Endothelial cell of hepatic sinusoid (primary cell): ENCODE measurements at regions not wholly inside any gene's neighbourhood (a gene's known extent, or its start where the extent isn't known, plus 50 kb on each side); places are given as distances from the start of the nearest gene placed in this dataset.
"Not testable (repeated sequence)": the region's sequence is repeated elsewhere in the genome, so short reads cannot be mapped to it uniquely, and the experiment has no call there.

Experiments used
- in situ Hi-C: cut with HindIII; loops from 2 replicates; pipeline ENCODE4 v1.10.0; 2017; ENCODE audit warnings: low sequenced_read_pairs

GRCh38 chr4:117135634-117136354 lies 50.4 kb upstream of the TRAM1L1 start:
- in situ Hi-C loops: no loop called here

- in situ Hi-C loops: no loop called here
Observed at GRCh38 chr4:117137145-117137544, 51.8 kb upstream of the TRAM1L1 start.

GRCh38 chr4:117138732-117139131 lies 53.4 kb upstream of the TRAM1L1 start:
- in situ Hi-C loops: not testable (repeated sequence)

- in situ Hi-C loops: no loop called here
Observed at GRCh38 chr4:117154251-117154650, 68.9 kb upstream of the TRAM1L1 start.

- in situ Hi-C loops: no loop called here
Observed at GRCh38 chr4:117156806-117157205, 71.4 kb upstream of the TRAM1L1 start.

GRCh38 chr4:117157360-117157759 lies 72.0 kb upstream of the TRAM1L1 start:
- in situ Hi-C loops: no loop called here

- in situ Hi-C loops: no loop called here
Observed at GRCh38 chr4:117162976-117163375, 77.6 kb upstream of the TRAM1L1 start.

- in situ Hi-C loops: no loop called here
Observed at GRCh38 chr4:117164338-117164737, 79.0 kb upstream of the TRAM1L1 start.

GRCh38 chr4:117175369-117175768 lies 90.0 kb upstream of the TRAM1L1 start:
- in situ Hi-C loops: not testable (repeated sequence)

GRCh38 chr4:117203231-117203630 lies 117.9 kb upstream of the TRAM1L1 start:
- in situ Hi-C loops: no loop called here

GRCh38 chr4:117210551-117210950 lies 125.2 kb upstream of the TRAM1L1 start:
- in situ Hi-C loops: no loop called here

GRCh38 chr4:117224256-117224655 lies 138.9 kb upstream of the TRAM1L1 start:
- in situ Hi-C loops: no loop called here

- in situ Hi-C loops: no loop called here
Observed at GRCh38 chr4:117225471-117225870, 140.1 kb upstream of the TRAM1L1 start.

GRCh38 chr4:117227925-117228324 lies 142.5 kb upstream of the TRAM1L1 start:
- in situ Hi-C loops: no loop called here

- in situ Hi-C loops: no loop called here
Observed at GRCh38 chr4:117239434-117239833, 154.1 kb upstream of the TRAM1L1 start.

- in situ Hi-C loops: no loop called here
Observed at GRCh38 chr4:117249333-117249732, 164.0 kb upstream of the TRAM1L1 start.

- in situ Hi-C loops: no loop called here
Observed at GRCh38 chr4:117264072-117264471, 178.7 kb upstream of the TRAM1L1 start.

- in situ Hi-C loops: no loop called here
Observed at GRCh38 chr4:117267317-117267716, 181.9 kb upstream of the TRAM1L1 start.

- in situ Hi-C loops: loop anchor here (5.0 kb wide), 1 partner anchor 88 kb away; no protein-coding TSS in a partner anchor
Observed at GRCh38 chr4:117284736-117285135, 199.4 kb upstream of the TRAM1L1 start.

- in situ Hi-C loops: no loop called here
Observed at GRCh38 chr4:117293784-117294183, 208.4 kb upstream of the TRAM1L1 start.

GRCh38 chr4:117302226-117302625 lies 216.8 kb upstream of the TRAM1L1 start:
- in situ Hi-C loops: no loop called here

- in situ Hi-C loops: no loop called here
Observed at GRCh38 chr4:117311215-117311614, 225.8 kb upstream of the TRAM1L1 start.

GRCh38 chr4:117311989-117312388 lies 226.6 kb upstream of the TRAM1L1 start:
- in situ Hi-C loops: no loop called here
